ENCODE measurements at regions not wholly inside any gene's neighbourhood (a gene's known extent, or its start where the extent isn't known, plus 50 kb on each side); places are given as distances from the start of the nearest gene placed in this dataset.

DNA sequence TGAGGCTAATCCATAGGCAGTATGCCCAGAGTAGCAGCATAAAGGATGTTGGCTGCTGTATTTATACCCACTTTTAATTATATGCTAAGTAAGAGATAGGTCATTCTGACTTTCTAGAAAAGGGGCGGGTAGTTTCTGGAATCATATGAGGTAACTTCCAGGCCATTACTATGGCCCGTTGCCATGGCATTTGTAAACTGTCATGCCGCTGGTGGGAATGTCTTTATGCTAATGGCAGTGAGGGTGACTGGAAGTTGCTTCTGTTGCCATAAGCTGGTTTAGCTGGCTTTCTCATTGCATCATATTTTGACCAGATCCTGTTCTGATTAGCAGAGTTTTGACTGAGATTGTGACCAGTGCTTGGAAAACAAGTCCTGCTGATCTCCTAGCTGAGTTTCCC lies 929.6 kb upstream of the CDH8 start:
- Histone ChIP-seq H3K27me3 (ENCODE audit: control insufficient read depth, insufficient read depth, low read length) (no peaks in the 10 kb centered on the region), H3K4me3 (ENCODE audit: low read depth in 2 of 2, low read length in 2 of 2) (no peak overlapping the region), H3K4me1 (ENCODE audit: control insufficient read depth, insufficient read depth, low read length) (no peaks in the 10 kb centered on the region), H3K27ac (ENCODE audit: low read length) (no peak overlapping the region), H3K9me3 (ENCODE audit: control insufficient read depth, insufficient read depth, low read depth, low read length) (no peaks in the 10 kb centered on the region), H3K36me3 (ENCODE audit: control insufficient read depth, insufficient read depth, low read length) (no peaks in the 10 kb centered on the region)
- ChIA-PET POLR2A (no interaction called here), CTCF (no interaction called here)
- no peak for ATAC-seq
- TF ChIP-seq POLR2AphosphoS5 (IDR thresholded peaks at IDR 0.05; ENCODE audit: low read depth, low read length) (no peak), SIN3A (IDR thresholded peaks at IDR 0.05; ENCODE audit: borderline replicate concordance, insufficient read depth, low read depth, low read length) (no peak)
- TF ChIP-seq, protein P1, sequence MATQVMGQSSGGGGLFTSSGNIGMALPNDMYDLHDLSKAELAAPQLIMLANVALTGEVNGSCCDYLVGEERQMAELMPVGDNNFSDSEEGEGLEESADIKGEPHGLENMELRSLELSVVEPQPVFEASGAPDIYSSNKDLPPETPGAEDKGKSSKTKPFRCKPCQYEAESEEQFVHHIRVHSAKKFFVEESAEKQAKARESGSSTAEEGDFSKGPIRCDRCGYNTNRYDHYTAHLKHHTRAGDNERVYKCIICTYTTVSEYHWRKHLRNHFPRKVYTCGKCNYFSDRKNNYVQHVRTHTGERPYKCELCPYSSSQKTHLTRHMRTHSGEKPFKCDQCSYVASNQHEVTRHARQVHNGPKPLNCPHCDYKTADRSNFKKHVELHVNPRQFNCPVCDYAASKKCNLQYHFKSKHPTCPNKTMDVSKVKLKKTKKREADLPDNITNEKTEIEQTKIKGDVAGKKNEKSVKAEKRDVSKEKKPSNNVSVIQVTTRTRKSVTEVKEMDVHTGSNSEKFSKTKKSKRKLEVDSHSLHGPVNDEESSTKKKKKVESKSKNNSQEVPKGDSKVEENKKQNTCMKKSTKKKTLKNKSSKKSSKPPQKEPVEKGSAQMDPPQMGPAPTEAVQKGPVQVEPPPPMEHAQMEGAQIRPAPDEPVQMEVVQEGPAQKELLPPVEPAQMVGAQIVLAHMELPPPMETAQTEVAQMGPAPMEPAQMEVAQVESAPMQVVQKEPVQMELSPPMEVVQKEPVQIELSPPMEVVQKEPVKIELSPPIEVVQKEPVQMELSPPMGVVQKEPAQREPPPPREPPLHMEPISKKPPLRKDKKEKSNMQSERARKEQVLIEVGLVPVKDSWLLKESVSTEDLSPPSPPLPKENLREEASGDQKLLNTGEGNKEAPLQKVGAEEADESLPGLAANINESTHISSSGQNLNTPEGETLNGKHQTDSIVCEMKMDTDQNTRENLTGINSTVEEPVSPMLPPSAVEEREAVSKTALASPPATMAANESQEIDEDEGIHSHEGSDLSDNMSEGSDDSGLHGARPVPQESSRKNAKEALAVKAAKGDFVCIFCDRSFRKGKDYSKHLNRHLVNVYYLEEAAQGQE (IDR thresholded peaks at IDR 0.05; ENCODE audit: insufficient read depth in 1 of 2, low read depth in 2 of 2, low read length in 1 of 2): no peak
- intact Hi-C loops (cut with micrococcal nuclease; ENCODE audit: unreplicated experiment): no loop called here
- in situ Hi-C loops (cut with HindIII; ENCODE audit: low pct_unique_long_range_greater_than_20kb, low sequenced_read_pairs): no loop called here
- no TSS peak for BruUV-seq (replicated peaks)
- no peak for DNase-seq (ENCODE audit: low read depth, low spot score)

DNA sequence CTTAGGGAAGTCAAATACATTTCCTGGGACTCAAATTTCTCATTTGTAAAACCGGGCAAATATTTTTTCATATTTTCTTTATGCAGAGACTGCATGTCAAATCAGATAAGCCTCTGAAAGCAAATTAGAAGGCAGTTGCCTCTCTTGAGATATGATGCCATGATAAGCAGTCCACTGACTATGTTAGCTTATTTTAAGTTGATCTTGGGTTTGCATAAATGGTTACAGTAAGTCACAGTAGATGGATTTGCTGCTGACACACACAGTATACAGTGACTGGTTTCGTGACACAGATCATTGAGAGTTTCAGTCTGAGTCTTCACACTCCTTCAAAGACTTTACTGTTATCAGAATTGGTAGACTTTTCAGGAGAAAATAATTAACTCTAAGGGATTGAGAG lies 927.6 kb upstream of the CDH8 start:
- no TSS peak for BruUV-seq (replicated peaks)
- Histone ChIP-seq H3K27ac (ENCODE audit: low read length) (no peak overlapping the region), H3K4me1 (ENCODE audit: control insufficient read depth, insufficient read depth, low read length) (no peaks in the 10 kb centered on the region), H3K27me3 (ENCODE audit: control insufficient read depth, insufficient read depth, low read length) (no peaks in the 10 kb centered on the region), H3K4me3 (ENCODE audit: low read depth in 2 of 2, low read length in 2 of 2) (no peak overlapping the region), H3K9me3 (ENCODE audit: control insufficient read depth, insufficient read depth, low read depth, low read length) (no peaks in the 10 kb centered on the region), H3K36me3 (ENCODE audit: control insufficient read depth, insufficient read depth, low read length) (no peaks in the 10 kb centered on the region)
- ATAC-seq: no peak
- TF ChIP-seq POLR2AphosphoS5 (IDR thresholded peaks at IDR 0.05; ENCODE audit: low read depth, low read length) (no peak), TCF7L2 (IDR thresholded peaks at IDR 0.05; ENCODE audit: low read depth, low read length) (no peak), SIN3A (IDR thresholded peaks at IDR 0.05; ENCODE audit: borderline replicate concordance, insufficient read depth, low read depth, low read length) (no peak)
- TF ChIP-seq, protein P1 (IDR thresholded peaks at IDR 0.05; ENCODE audit: insufficient read depth in 1 of 2, low read depth in 2 of 2, low read length in 1 of 2): no peak
- TF ChIP-seq, protein P2, sequence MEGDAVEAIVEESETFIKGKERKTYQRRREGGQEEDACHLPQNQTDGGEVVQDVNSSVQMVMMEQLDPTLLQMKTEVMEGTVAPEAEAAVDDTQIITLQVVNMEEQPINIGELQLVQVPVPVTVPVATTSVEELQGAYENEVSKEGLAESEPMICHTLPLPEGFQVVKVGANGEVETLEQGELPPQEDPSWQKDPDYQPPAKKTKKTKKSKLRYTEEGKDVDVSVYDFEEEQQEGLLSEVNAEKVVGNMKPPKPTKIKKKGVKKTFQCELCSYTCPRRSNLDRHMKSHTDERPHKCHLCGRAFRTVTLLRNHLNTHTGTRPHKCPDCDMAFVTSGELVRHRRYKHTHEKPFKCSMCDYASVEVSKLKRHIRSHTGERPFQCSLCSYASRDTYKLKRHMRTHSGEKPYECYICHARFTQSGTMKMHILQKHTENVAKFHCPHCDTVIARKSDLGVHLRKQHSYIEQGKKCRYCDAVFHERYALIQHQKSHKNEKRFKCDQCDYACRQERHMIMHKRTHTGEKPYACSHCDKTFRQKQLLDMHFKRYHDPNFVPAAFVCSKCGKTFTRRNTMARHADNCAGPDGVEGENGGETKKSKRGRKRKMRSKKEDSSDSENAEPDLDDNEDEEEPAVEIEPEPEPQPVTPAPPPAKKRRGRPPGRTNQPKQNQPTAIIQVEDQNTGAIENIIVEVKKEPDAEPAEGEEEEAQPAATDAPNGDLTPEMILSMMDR (IDR thresholded peaks at IDR 0.05): no peak
- ChIA-PET CTCF (no interaction called here), POLR2A (no interaction called here)
- in situ Hi-C loops (cut with HindIII; ENCODE audit: low pct_unique_long_range_greater_than_20kb, low sequenced_read_pairs): no loop called here
- intact Hi-C loops (cut with micrococcal nuclease; ENCODE audit: unreplicated experiment): no loop called here
- no peak for DNase-seq (ENCODE audit: low read depth, low spot score)
